Ascending aorta (tissue), 2 donors: ENCODE measurements at regions not wholly inside any gene's neighbourhood (a gene's known extent, or its start where the extent isn't known, plus 50 kb on each side); places are given as distances from the start of the nearest gene placed in this dataset.
"Not testable (repeated sequence)": the region's sequence is repeated elsewhere in the genome, so short reads cannot be mapped to it uniquely, and the experiment has no call there.

ENCODE experiments used
- DNase-seq, 2 donors: peaks; one replicate each; pipeline ENCODE4 v3.0.0-alpha.2; 2019; ENCODE audit warnings: low spot score in 2 of 2
- H3K27ac ChIP-seq, 2 donors: fragments of 200-600 bp; sonication (generic); one replicate each; pipeline ENCODE4 v1.5.1; 2016 to 2017; ENCODE audit warnings: mild to moderate bottlenecking in 1 of 2
- H3K27me3 ChIP-seq: fragments of 200-600 bp; sonication (generic); one replicate; pipeline ENCODE4 v1.5.1; 2017
- H3K36me3 ChIP-seq, 2 donors: fragments of 200-600 bp; sonication (generic); one replicate each; pipeline ENCODE4 v1.5.1; 2016
- H3K4me1 ChIP-seq, 2 donors: fragments of 200-600 bp; sonication (generic); one replicate each; pipeline ENCODE4 v1.5.1; 2016 to 2017; ENCODE audit warnings: mild to moderate bottlenecking in 1 of 2
- H3K4me3 ChIP-seq, 2 donors: fragments of 200-600 bp; sonication (generic); one replicate each; pipeline ENCODE4 v1.5.1; 2016 to 2017; ENCODE audit warnings: mild to moderate bottlenecking in 1 of 2
- H3K9me3 ChIP-seq, 2 donors: fragments of 200-600 bp; sonication (generic); one replicate each; pipeline ENCODE4 v1.5.1; 2016
- intact Hi-C: fragments of 100-400 bp; cut with DNase I; formaldehyde crosslinking; loops from one replicate; pipeline ENCODE4 v1.15.1; 2023
- TF ChIP-seq, protein P1 (sequence below), 3 experiments: fragments of 200-600 bp in 2 of 3; fragments of 450-650 bp in 1 of 3; sonication (generic) in 2 of 3; IDR thresholded peaks; one replicate each; pipeline ENCODE4 v1.5.1; 2016 to 2019; ENCODE audit warnings: antibody characterized with exemption in 3 of 3, mild to moderate bottlenecking in 1 of 3, moderate library complexity in 1 of 3

DNA sequence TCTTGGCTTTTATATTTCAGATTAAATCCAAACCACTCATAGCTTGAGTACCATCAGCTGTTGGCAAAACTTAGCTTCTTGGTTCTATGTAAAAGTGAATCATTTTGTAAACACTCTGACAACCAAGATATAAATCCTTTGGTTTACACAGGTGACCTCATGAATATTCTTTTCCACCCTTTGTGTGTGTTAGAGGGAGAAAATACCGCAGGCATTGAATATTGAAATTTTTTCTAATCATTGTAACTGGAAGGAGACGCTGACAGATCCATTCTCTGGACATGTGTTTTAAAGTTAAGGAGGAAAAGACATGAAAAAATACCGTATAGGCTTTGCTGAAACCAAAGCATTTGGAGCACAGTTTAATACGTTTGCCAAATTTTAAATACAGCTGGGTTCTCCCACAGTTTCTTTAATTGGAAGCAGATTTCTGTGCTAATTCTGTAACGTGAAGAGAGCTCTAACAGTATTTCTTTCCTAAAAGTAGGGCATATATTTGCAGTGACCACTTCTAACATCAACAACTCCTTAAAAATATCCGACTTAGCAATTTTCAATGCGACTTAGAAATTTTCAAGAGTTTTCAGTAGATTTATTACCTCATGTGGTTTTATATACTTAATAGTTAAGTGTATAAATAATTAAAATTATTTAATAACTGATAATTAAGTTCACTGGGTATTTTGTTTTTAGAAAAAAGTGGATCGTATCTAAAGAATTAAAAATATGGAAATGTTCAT is 388.2 kb downstream of the USP25 start:
- Histone ChIP-seq H3K27me3 (no peaks in the 10 kb centered on the region), H3K4me3 (peak overlapping the region in 1 of 2 donors; percentile 37), H3K9me3 (peaks cover 0 to 4% of the 10 kb centered on the region in 2 donors), H3K4me1 (no peaks in the 10 kb centered on the region), H3K36me3 (no peaks in the 10 kb centered on the region), H3K27ac (peak overlapping the region; percentile 13 to 61)
- intact Hi-C loops: no loop called here
- TF ChIP-seq, protein P1, sequence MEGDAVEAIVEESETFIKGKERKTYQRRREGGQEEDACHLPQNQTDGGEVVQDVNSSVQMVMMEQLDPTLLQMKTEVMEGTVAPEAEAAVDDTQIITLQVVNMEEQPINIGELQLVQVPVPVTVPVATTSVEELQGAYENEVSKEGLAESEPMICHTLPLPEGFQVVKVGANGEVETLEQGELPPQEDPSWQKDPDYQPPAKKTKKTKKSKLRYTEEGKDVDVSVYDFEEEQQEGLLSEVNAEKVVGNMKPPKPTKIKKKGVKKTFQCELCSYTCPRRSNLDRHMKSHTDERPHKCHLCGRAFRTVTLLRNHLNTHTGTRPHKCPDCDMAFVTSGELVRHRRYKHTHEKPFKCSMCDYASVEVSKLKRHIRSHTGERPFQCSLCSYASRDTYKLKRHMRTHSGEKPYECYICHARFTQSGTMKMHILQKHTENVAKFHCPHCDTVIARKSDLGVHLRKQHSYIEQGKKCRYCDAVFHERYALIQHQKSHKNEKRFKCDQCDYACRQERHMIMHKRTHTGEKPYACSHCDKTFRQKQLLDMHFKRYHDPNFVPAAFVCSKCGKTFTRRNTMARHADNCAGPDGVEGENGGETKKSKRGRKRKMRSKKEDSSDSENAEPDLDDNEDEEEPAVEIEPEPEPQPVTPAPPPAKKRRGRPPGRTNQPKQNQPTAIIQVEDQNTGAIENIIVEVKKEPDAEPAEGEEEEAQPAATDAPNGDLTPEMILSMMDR (IDR thresholded peaks at IDR 0.05): no peak
- no peak for DNase-seq

DNA sequence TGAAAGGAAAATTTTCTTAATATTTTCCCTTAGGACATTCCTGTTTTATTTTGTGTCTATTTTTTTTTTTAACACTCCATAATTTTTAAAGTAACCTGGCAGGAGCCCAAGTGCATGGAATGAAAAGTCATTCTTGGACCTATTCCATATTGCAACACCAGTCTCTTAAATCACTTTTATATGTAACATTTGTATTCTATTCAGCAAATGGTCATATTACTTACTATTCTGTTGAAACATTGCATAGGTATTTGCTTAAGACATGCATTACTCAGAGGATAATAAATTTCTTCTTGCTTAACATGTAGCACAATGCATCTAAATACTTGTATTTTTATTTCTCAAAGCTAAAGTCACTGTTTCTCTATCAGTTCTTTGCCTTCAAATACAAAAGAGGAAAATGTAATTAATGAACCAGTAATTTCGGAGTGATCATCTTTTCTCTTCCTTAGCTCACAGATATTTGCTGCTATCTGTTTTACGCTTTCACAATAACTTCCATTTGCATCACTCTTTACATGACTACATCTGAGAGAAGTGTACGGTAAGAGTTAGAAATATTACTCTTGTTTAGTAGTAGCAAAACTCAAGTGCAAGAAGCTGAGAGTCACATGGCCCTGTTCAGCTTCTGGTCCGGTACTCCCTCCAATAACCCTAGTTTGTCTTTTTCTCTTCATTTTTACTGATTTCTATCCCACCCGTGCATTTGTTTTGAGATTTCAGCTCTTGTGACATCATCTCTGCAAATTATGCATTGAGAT is 394.8 kb downstream of the USP25 start:
- H3K27me3 ChIP-seq: no peaks in the 10 kb centered on the region
- H3K4me3 ChIP-seq: no peak overlapping the region
- H3K27ac ChIP-seq: no peak overlapping the region
- no peaks in the 10 kb centered on the region for H3K36me3 ChIP-seq
- TF ChIP-seq, protein P1 (IDR thresholded peaks at IDR 0.05): no peak
- no peak for DNase-seq
- intact Hi-C loops: no loop called here
- no peaks in the 10 kb centered on the region for H3K4me1 ChIP-seq
- H3K9me3 ChIP-seq: no peaks in the 10 kb centered on the region

DNA sequence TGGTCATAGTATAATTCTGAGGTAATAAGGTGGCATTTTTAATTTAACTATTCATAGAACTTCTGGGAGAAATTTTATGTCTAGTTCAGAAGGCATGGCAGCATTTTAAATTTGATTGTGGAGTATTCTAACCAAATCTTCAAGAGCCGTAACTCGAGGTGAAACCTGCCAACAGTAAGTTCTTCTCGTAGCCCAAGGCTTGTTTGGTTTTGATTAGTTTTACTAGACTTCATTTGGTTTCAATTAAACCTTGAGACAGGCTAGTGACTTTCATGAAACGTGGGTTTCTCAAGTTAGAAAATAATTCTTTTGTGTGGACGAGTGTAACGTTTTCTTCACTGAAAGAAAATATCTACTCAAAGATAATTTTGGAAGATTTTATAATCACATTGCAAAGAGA is 395.5 kb downstream of the USP25 start:
- TF ChIP-seq, protein P1 (IDR thresholded peaks at IDR 0.05): no peak
- DNase-seq: no peak
- intact Hi-C loops: no loop called here
- H3K27ac ChIP-seq: no peak overlapping the region
- H3K27me3 ChIP-seq: no peaks in the 10 kb centered on the region
- no peaks in the 10 kb centered on the region for H3K36me3 ChIP-seq
- no peaks in the 10 kb centered on the region for H3K4me1 ChIP-seq
- H3K4me3 ChIP-seq: no peak overlapping the region
- no peaks in the 10 kb centered on the region for H3K9me3 ChIP-seq

DNA sequence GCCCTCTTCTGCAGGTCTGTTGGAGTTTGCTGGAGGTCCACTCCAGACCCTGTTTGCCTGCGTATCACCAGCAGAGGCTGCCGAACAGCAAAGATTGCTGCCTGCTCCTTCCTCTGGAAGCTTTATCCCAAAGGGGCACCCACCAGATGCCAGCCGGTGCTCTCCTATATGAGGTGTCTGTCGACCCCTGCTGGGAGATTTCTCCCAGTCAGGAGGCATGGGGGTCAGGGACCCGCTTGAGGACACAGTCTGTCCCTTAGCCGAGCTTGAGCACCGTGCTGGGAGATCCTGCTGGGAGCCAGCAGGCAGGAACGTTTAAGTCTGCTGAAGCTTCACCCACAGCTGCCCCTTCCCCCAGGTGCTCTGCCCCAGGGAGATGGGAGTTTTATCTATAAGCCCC is 402.7 kb downstream of the USP25 start:
- H3K9me3 ChIP-seq, H3K36me3 ChIP-seq, intact Hi-C loops, DNase-seq, H3K4me3 ChIP-seq, H3K27me3 ChIP-seq, H3K4me1 ChIP-seq, H3K27ac ChIP-seq: not testable (repeated sequence)

DNA sequence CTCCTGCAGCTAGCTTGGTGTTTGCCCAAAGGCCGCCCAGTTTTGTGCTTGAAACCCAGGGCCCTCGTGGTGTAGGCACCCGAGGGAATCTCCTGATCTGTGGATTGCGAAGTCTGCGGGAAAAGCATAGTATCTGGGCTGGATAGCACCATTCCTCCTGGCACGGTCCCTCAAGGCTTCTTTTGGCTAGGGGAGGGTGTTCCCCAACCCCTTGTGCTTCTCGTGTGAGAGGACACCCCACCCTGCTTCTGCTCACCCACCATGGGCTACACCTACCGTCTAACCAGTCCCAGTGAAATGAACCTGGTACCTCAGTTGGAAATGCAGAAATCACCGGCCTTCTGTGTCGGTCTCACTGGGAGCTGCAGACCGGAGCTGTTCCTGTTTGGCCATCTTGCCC is 403.5 kb downstream of the USP25 start:
- Histone ChIP-seq H3K27ac (no peak overlapping the region), H3K36me3 (no peaks in the 10 kb centered on the region), H3K27me3 (no peaks in the 10 kb centered on the region), H3K9me3 (no peaks in the 10 kb centered on the region), H3K4me1 (no peaks in the 10 kb centered on the region), H3K4me3 (no peak overlapping the region)
- intact Hi-C loops: no loop called here
- DNase-seq: no peak
- TF ChIP-seq, protein P1 (IDR thresholded peaks at IDR 0.05): no peak

DNA sequence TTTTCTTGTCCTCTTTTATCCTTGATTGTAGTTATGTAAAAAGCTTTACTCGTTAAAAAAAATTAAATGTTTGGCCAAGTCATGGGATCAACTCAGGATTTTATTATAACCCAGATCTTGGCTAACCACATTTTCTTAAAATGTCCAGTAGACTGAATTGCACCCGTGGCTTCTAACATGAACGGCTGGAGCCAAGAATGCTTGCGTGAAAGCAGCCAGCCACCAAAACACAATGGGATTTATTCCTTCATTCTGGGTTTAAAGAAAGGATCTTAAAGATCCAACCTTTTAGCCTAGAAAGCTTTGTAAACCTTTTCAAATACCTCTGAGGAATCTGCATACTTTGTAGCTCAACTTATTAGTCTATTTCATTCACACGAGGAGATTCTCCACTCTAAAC is 404.4 kb downstream of the USP25 start:
- Histone ChIP-seq H3K27ac (no peak overlapping the region), H3K4me3 (no peak overlapping the region), H3K9me3 (no peaks in the 10 kb centered on the region), H3K4me1 (no peaks in the 10 kb centered on the region), H3K36me3 (no peaks in the 10 kb centered on the region), H3K27me3 (no peaks in the 10 kb centered on the region)
- TF ChIP-seq, protein P1 (IDR thresholded peaks at IDR 0.05): no peak
- DNase-seq: no peak
- intact Hi-C loops: no loop called here
